Hepatocyte (in vitro differentiated cells): ENCODE measurements at regions not wholly inside any gene's neighbourhood (a gene's known extent, or its start where the extent isn't known, plus 50 kb on each side); places are given as distances from the start of the nearest gene placed in this dataset.

Source experiments
- EZH2 ChIP-seq: fragments of 200-600 bp; sonication (generic); IDR thresholded peaks from 2 replicates; pipeline ENCODE4 v1.6.1; 2016; ENCODE audit warnings: antibody characterized with exemption, mild to moderate bottlenecking, borderline replicate concordance
- TF ChIP-seq, protein P1 (sequence below): fragments of 200-600 bp; sonication (generic); IDR thresholded peaks from 2 replicates; pipeline ENCODE4 v1.5.1; 2016; ENCODE audit warnings: antibody characterized with exemption, mild to moderate bottlenecking; ENCODE audit not compliant: poor library complexity

DNA sequence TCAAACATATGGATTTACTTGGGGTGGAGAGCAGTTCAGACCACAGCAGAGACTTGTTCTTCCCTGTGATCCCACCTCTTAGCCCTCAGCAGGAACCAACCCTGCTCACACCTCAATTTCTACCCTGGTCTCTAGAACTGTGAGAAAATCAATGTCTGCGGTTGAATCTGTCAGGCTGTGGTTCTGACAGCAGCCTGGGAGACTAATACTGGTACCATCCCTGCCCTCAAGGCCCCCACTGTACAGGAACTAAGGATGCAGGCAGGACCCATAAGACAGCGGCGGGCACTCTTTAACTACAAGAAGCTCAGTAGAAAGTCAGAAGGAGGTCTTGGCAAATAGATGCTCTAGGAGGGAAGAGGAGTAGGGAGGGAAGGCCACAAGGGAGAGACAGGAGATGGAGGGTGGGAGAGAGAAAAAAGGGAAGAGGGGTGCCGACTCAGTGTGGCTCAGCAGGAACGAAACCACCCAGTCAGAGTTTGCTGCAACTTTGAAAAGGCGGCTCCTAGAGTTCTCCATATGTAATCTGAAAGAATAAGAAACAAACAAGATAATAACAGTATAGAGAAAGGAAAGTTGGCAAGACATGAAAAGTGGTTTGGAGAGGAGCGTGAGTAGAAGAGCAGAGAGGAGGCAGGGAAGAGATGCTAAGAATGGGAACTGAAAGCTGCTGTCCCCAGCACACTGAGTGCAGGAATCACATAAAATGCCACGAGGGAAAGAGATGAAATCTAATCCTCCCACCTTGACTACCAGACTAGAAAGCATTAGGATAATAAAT is 323.9 kb upstream of the ID2 start:
- TF ChIP-seq, protein P1, sequence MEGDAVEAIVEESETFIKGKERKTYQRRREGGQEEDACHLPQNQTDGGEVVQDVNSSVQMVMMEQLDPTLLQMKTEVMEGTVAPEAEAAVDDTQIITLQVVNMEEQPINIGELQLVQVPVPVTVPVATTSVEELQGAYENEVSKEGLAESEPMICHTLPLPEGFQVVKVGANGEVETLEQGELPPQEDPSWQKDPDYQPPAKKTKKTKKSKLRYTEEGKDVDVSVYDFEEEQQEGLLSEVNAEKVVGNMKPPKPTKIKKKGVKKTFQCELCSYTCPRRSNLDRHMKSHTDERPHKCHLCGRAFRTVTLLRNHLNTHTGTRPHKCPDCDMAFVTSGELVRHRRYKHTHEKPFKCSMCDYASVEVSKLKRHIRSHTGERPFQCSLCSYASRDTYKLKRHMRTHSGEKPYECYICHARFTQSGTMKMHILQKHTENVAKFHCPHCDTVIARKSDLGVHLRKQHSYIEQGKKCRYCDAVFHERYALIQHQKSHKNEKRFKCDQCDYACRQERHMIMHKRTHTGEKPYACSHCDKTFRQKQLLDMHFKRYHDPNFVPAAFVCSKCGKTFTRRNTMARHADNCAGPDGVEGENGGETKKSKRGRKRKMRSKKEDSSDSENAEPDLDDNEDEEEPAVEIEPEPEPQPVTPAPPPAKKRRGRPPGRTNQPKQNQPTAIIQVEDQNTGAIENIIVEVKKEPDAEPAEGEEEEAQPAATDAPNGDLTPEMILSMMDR = no peak
- TF ChIP-seq EZH2 = no peak
